IMR-90 (cell line): ENCODE measurements at regions not wholly inside any gene's neighbourhood (a gene's known extent, or its start where the extent isn't known, plus 50 kb on each side); places are given as distances from the start of the nearest gene placed in this dataset.

Experiments used
- CEBPB ChIP-seq: IDR thresholded peaks from 2 replicates; pipeline ENCODE4 v1.6.1; 2012; ENCODE audit warnings: low read depth, low read length, improper control_type of control experiment
- CTCF ChIP-seq: conservative IDR thresholded peaks from 2 replicates; pipeline ENCODE4 v1.5.1; 2012; ENCODE audit warnings: mild to moderate bottlenecking, low read depth, low read length, improper control_type of control experiment
- MAZ ChIP-seq: IDR thresholded peaks from 2 replicates; pipeline ENCODE4 v1.6.1; 2012; ENCODE audit warnings: low read depth, mild to moderate bottlenecking, low read length, improper control_type of control experiment, moderate library complexity, borderline replicate concordance

GRCh38 chr21:43323244-43324005 is 103.5 kb downstream of the SIK1 start:
- no peak for TF ChIP-seq CTCF
- no peak for TF ChIP-seq MAZ
- no peak for TF ChIP-seq CEBPB
